Ishikawa (cell line): ENCODE measurements at regions not wholly inside any gene's neighbourhood (a gene's known extent, or its start where the extent isn't known, plus 50 kb on each side); places are given as distances from the start of the nearest gene placed in this dataset.

Experiments
- CEBPB ChIP-seq: IDR thresholded peaks from 2 replicates; pipeline ENCODE4 v1.6.1; 2012
- CREB1 ChIP-seq: IDR thresholded peaks from 2 replicates; pipeline ENCODE4 v1.6.1; 2012; ENCODE audit warnings: low read depth
- EGR1 ChIP-seq: IDR thresholded peaks from 2 replicates; pipeline ENCODE4 v1.6.1; 2012
- EP300 ChIP-seq: IDR thresholded peaks from 2 replicates; pipeline ENCODE4 v1.6.1; 2012; ENCODE audit warnings: borderline replicate concordance
- FOXM1 ChIP-seq: IDR thresholded peaks from 2 replicates; pipeline ENCODE4 v1.6.1; 2012; ENCODE audit warnings: low read depth, borderline replicate concordance
- NFIC ChIP-seq: IDR thresholded peaks from 2 replicates; pipeline ENCODE4 v1.6.1; 2012
- RAD21 ChIP-seq: IDR thresholded peaks from 2 replicates; pipeline ENCODE4 v1.6.1; 2012; ENCODE audit warnings: low read depth
- TAF1 ChIP-seq: IDR thresholded peaks from 2 replicates; pipeline ENCODE4 v1.6.1; 2012; ENCODE audit warnings: low read depth, mild to moderate bottlenecking
- TCF12 ChIP-seq: IDR thresholded peaks from 2 replicates; pipeline ENCODE4 v1.6.1; 2012; ENCODE audit warnings: low read depth
- TEAD4 ChIP-seq: IDR thresholded peaks from 2 replicates; pipeline ENCODE4 v1.6.1; 2012
- YY1 ChIP-seq: IDR thresholded peaks from 2 replicates; pipeline ENCODE4 v1.6.1; 2012; ENCODE audit warnings: low read depth
- ZBTB7A ChIP-seq: IDR thresholded peaks from 2 replicates; pipeline ENCODE4 v1.6.1; 2012; ENCODE audit warnings: low read depth
- TF ChIP-seq, protein P1 (sequence below): IDR thresholded peaks from 2 replicates; pipeline ENCODE4 v1.6.1; 2012
- TF ChIP-seq, protein P2 (sequence below): IDR thresholded peaks from 2 replicates; pipeline ENCODE4 v1.6.1; 2012
- TF ChIP-seq, protein P3 (sequence below): IDR thresholded peaks from 2 replicates; pipeline ENCODE4 v1.6.1; 2012; ENCODE audit warnings: low read depth, mild to moderate bottlenecking

DNA sequence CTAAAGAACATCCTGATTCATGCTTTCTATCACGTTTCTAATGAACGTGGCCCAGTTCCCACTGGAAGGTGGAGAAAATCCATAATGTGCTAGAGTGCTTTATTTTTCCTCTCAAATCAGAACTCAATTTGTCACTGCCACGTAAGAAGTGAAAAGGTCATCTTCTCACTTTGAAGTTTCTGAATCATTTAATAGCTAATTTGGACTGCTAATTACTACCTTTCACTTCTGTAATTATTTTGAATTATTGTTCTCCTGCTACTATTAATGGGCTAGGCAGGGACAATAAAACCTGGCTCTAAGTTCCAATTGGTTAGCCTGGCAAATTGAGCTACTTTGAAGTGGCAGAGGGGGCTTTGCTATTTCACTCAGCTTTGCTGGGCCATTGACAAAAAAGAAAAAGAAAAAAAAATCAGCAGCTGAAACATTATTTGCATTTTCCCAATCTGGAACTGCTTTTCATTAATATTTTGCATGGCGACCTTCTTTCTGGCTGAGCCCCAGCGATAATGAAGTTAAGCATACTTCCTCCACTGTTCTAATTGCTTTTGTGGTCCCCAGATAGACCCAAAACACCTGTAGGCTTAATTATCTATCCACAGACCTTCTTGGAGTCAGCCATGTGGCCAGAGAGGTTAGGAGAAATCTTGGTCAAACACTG, 264.2 kb downstream of the SEC23IP start:
- no peak for TF ChIP-seq NFIC
- TF ChIP-seq, protein P1, sequence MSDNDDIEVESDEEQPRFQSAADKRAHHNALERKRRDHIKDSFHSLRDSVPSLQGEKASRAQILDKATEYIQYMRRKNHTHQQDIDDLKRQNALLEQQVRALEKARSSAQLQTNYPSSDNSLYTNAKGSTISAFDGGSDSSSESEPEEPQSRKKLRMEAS: no peak
- TF ChIP-seq ZBTB7A: no peak
- TF ChIP-seq, protein P2, sequence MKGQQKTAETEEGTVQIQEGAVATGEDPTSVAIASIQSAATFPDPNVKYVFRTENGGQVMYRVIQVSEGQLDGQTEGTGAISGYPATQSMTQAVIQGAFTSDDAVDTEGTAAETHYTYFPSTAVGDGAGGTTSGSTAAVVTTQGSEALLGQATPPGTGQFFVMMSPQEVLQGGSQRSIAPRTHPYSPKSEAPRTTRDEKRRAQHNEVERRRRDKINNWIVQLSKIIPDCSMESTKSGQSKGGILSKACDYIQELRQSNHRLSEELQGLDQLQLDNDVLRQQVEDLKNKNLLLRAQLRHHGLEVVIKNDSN: no peak
- TF ChIP-seq EGR1: no peak

DNA sequence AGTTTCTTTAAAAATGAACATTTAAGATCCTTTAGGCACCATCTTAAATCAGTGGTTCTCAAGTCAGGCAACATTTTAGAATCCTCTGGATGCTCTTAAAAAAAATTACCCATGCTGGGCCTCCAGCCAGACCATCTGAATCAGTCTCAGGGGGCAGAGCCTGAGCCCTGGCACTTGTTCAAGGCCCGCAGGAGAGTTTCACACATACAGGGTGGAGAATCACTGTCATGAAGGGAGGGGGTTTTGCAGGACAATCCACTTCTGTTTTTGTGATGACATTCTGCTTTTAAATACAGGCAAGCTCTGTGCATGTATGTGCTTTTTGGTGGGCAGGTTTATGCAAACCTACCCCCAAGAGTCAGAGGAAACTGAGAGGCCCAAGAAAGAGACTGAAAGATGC, 268.6 kb downstream of the SEC23IP start:
- TF ChIP-seq CEBPB: no peak
- no peak for TF ChIP-seq RAD21
- TF ChIP-seq TEAD4: no peak
- TF ChIP-seq NFIC: no peak
- no peak for TF ChIP-seq EGR1

DNA sequence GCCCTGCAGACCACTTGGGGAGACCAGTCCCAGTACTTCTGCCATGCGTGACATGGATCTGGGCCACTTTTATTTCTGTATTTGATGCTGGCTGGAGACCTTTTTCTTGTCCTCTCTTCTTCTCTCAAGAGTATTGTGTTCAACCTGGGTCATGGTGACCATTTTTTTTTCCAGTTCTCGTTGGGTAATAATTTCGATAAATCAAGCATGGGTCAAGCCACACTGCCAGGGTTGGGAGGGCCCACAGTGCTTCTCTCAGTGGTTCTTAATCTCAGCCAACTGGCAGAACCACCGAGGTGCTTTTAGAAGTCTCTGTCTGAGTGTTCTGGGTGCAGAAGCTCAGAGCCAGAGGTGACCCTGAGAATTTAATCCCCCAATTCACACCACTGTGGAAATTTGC, 269.9 kb downstream of the SEC23IP start:
- TF ChIP-seq, protein P1: no peak
- TF ChIP-seq EGR1: no peak
- TF ChIP-seq FOXM1: no peak
- TF ChIP-seq YY1: no peak
- TF ChIP-seq TAF1: no peak
- no peak for TF ChIP-seq CEBPB
- no peak for TF ChIP-seq TCF12
- no peak for TF ChIP-seq EP300
- TF ChIP-seq NFIC: no peak
- no peak for TF ChIP-seq CREB1

DNA sequence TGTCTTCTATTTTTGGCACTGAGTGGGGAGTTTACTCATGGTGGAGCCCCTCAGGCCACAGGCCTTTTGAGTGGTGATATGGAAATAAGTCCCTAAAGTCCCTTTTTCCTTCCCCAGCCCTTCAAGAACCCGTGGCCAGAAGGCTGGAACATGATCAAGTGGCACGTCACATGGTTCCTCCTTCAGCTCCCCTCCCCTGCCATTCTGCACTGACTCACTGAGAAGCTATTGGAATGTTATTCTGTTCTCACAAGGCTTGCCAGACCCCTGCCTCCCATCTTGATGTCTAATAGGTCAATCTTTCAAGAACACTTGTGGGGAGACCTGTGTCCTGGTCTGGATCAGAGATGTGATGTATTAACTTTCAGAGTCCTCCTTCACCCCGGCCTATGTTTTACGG, 279.8 kb downstream of the SEC23IP start:
- TF ChIP-seq NFIC: no peak
- TF ChIP-seq, protein P2: no peak
- TF ChIP-seq TAF1: no peak
- TF ChIP-seq TEAD4: no peak
- TF ChIP-seq CREB1: no peak
- no peak for TF ChIP-seq FOXM1
- no peak for TF ChIP-seq YY1
- no peak for TF ChIP-seq EP300
- no peak for TF ChIP-seq ZBTB7A
- TF ChIP-seq, protein P1: no peak
- TF ChIP-seq, protein P3, sequence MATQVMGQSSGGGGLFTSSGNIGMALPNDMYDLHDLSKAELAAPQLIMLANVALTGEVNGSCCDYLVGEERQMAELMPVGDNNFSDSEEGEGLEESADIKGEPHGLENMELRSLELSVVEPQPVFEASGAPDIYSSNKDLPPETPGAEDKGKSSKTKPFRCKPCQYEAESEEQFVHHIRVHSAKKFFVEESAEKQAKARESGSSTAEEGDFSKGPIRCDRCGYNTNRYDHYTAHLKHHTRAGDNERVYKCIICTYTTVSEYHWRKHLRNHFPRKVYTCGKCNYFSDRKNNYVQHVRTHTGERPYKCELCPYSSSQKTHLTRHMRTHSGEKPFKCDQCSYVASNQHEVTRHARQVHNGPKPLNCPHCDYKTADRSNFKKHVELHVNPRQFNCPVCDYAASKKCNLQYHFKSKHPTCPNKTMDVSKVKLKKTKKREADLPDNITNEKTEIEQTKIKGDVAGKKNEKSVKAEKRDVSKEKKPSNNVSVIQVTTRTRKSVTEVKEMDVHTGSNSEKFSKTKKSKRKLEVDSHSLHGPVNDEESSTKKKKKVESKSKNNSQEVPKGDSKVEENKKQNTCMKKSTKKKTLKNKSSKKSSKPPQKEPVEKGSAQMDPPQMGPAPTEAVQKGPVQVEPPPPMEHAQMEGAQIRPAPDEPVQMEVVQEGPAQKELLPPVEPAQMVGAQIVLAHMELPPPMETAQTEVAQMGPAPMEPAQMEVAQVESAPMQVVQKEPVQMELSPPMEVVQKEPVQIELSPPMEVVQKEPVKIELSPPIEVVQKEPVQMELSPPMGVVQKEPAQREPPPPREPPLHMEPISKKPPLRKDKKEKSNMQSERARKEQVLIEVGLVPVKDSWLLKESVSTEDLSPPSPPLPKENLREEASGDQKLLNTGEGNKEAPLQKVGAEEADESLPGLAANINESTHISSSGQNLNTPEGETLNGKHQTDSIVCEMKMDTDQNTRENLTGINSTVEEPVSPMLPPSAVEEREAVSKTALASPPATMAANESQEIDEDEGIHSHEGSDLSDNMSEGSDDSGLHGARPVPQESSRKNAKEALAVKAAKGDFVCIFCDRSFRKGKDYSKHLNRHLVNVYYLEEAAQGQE: no peak
- TF ChIP-seq TCF12: no peak
- TF ChIP-seq RAD21: no peak
- TF ChIP-seq CEBPB: no peak
- TF ChIP-seq EGR1: no peak

DNA sequence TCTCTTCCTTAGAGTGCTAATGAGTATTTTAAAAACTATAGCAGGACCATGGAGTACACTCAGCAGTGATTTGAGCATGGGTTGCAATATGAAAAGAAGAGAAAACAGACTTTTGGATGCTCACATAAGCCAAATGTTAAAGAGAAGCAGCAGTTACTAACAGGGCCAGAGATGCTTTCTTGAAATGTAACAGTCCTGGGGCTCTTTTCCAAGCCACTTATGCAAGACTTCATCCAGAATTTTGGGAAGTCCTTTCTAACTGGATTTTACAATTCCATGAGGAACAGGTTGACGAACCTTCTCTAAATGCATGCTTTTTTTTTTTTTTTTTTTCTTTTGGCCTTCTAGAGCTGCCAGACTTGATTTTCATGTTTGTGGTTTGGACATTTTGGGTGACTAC, 282.0 kb downstream of the SEC23IP start:
- TF ChIP-seq CREB1 (no peak), EGR1 (no peak), EP300 (no peak), NFIC (no peak), TEAD4 (no peak), ZBTB7A (no peak), YY1 (no peak), TCF12 (no peak), CEBPB (no peak), FOXM1 (no peak)
- TF ChIP-seq, protein P2: no peak
- TF ChIP-seq, protein P3: no peak
- TF ChIP-seq, protein P1: no peak
